Kidney epithelial cell (primary cell): ENCODE measurements at regions not wholly inside any gene's neighbourhood (a gene's known extent, or its start where the extent isn't known, plus 50 kb on each side); places are given as distances from the start of the nearest gene placed in this dataset.

ENCODE experiments used
- DNase-seq: peaks from one replicate; pipeline ENCODE4 v3.0.0-alpha.2; 2010; ENCODE audit warnings: low read depth
- H3K27me3 ChIP-seq: 2 replicates; pipeline ENCODE4 v1.6.0; 2011; ENCODE audit warnings: low read length; ENCODE audit not compliant: control insufficient read depth, insufficient read depth
- H3K36me3 ChIP-seq: 2 replicates; pipeline ENCODE4 v1.5.1; 2011; ENCODE audit warnings: low read length; ENCODE audit not compliant: control insufficient read depth, insufficient read depth
- H3K4me3 ChIP-seq: 2 replicates; pipeline ENCODE4 v1.5.1; 2011; ENCODE audit warnings: low read depth, mild to moderate bottlenecking, control low read depth, low read length
- CTCF ChIP-seq: IDR thresholded peaks from 2 replicates; pipeline ENCODE4 v1.5.1; 2011; ENCODE audit warnings: mild to moderate bottlenecking, moderate library complexity, low read length, control low read depth, inconsistent platforms; ENCODE audit not compliant: insufficient read depth, poor library complexity, severe bottlenecking

GRCh38 chr16:49158029-49158642 lies 123.5 kb downstream of the CBLN1 start:
- TF ChIP-seq CTCF = no peak
- no peak overlapping the region for H3K4me3 ChIP-seq
- DNase-seq = no peak
- H3K27me3 ChIP-seq = no peaks in the 10 kb centered on the region
- no peaks in the 10 kb centered on the region for H3K36me3 ChIP-seq

- no peak for DNase-seq
- Histone ChIP-seq H3K36me3 (no peaks in the 10 kb centered on the region), H3K4me3 (no peak overlapping the region), H3K27me3 (no peaks in the 10 kb centered on the region)
- TF ChIP-seq CTCF = no peak
Measured at GRCh38 chr16:49150341-49150740, 131.3 kb downstream of the CBLN1 start.

- no peak overlapping the region for H3K4me3 ChIP-seq
- no peaks in the 10 kb centered on the region for H3K36me3 ChIP-seq
- no peak for DNase-seq
- H3K27me3 ChIP-seq = no peaks in the 10 kb centered on the region
- no peak for TF ChIP-seq CTCF
Measured at GRCh38 chr16:49148410-49148809, 133.2 kb downstream of the CBLN1 start.

GRCh38 chr16:49140618-49141017 lies 141.0 kb downstream of the CBLN1 start:
- DNase-seq = no peak
- Histone ChIP-seq H3K4me3 (no peak overlapping the region), H3K27me3 (no peaks in the 10 kb centered on the region), H3K36me3 (no peaks in the 10 kb centered on the region)
- TF ChIP-seq CTCF = no peak

- no peak overlapping the region for H3K4me3 ChIP-seq
- H3K36me3 ChIP-seq = no peaks in the 10 kb centered on the region
- DNase-seq = no peak
- TF ChIP-seq CTCF = no peak
- H3K27me3 ChIP-seq = no peaks in the 10 kb centered on the region
Measured at GRCh38 chr16:49130397-49130796, 151.2 kb downstream of the CBLN1 start.

GRCh38 chr16:49129935-49130334 lies 151.7 kb downstream of the CBLN1 start:
- H3K4me3 ChIP-seq = no peak overlapping the region
- no peak for DNase-seq
- H3K27me3 ChIP-seq = no peaks in the 10 kb centered on the region
- H3K36me3 ChIP-seq = no peaks in the 10 kb centered on the region
- no peak for TF ChIP-seq CTCF
